MCF 10A (cell line): ENCODE measurements at regions not wholly inside any gene's neighbourhood (a gene's known extent, or its start where the extent isn't known, plus 50 kb on each side); places are given as distances from the start of the nearest gene placed in this dataset.

Source experiments
- BruUV-seq: library from RNA; stranded (reverse); fragments of 400-500 nt; replicated peaks from 2 replicates; lab custom pipeline; 2021; lab: Mats Ljungman, UMichigan
- CTCF ChIA-PET: fragments of 300-600 bp; sonication (Branson Sonifier 250); formaldehyde crosslinking; extraction: SDS; loops from one replicate; lab custom pipeline; 2021; ENCODE audit warnings: antibody characterized with exemption, inconsistent platforms; lab: Yijun Ruan, JAX
- POLR2A ChIA-PET: fragments of 300-600, 350-650 bp; sonication (Branson Sonifier 250); formaldehyde crosslinking; extraction: SDS; loops from one replicate; lab custom pipeline; 2020; ENCODE audit warnings: antibody characterized with exemption, inconsistent platforms; lab: Yijun Ruan, JAX
- DNase-seq: peaks from one replicate; pipeline ENCODE4 v3.0.0-alpha.2; 2018; ENCODE audit not compliant: unreplicated experiment
- H3K27ac Mint-ChIP-seq: one replicate; pipeline ENCODE4 v1.8.0; 2022; ENCODE audit warnings: mild to moderate bottlenecking, low read depth, mixed read lengths; ENCODE audit not compliant: unreplicated experiment
- H3K27me3 Mint-ChIP-seq: one replicate; pipeline ENCODE4 v1.8.0; 2022; ENCODE audit warnings: mixed read lengths; ENCODE audit not compliant: insufficient read depth, unreplicated experiment
- H3K36me3 Mint-ChIP-seq: one replicate; pipeline ENCODE4 v1.8.0; 2022; ENCODE audit warnings: mild to moderate bottlenecking, moderate library complexity, mixed read lengths; ENCODE audit not compliant: insufficient read depth, unreplicated experiment
- H3K4me1 Mint-ChIP-seq: one replicate; pipeline ENCODE4 v1.8.0; 2022; ENCODE audit warnings: mixed read lengths; ENCODE audit not compliant: insufficient read depth, unreplicated experiment
- H3K4me3 Mint-ChIP-seq: one replicate; pipeline ENCODE4 v1.8.0; 2022; ENCODE audit warnings: mild to moderate bottlenecking, moderate library complexity, mixed read lengths; ENCODE audit not compliant: unreplicated experiment
- H3K9me3 Mint-ChIP-seq: one replicate; pipeline ENCODE4 v1.8.0; 2022; ENCODE audit warnings: mixed read lengths; ENCODE audit not compliant: unreplicated experiment
- CTCF ChIP-seq: fragments of 200-600 bp; IDR thresholded peaks from one replicate; pipeline ENCODE4 v1.8.0; 2022; ENCODE audit warnings: antibody characterized with exemption, mild to moderate bottlenecking; ENCODE audit not compliant: unreplicated experiment
- intact Hi-C: fragments of 100-400 bp; cut with micrococcal nuclease; formaldehyde crosslinking; loops from 2 replicates; pipeline ENCODE4 v1.14.1; 2022

- no TSS peak for BruUV-seq
- H3K36me3 Mint-ChIP-seq = no peaks in the 10 kb centered on the region
- no peaks in the 10 kb centered on the region for H3K9me3 Mint-ChIP-seq
- H3K27me3 Mint-ChIP-seq = no peaks in the 10 kb centered on the region
- DNase-seq = no peak
- no peak overlapping the region for H3K4me3 Mint-ChIP-seq
- TF ChIP-seq CTCF = no peak
- ChIA-PET POLR2A (interaction anchor here (0.6 kb wide), 1 partner anchor 64 kb away, joined by 3 read pairs; no protein-coding TSS in a partner anchor), CTCF (interaction anchor here (0.6 to 0.7 kb wide), 2 partner anchors 20 to 176 kb away, joined by 3 to 4 read pairs; no protein-coding TSS in a partner anchor)
- intact Hi-C loops = no loop called here
- no peak overlapping the region for H3K27ac Mint-ChIP-seq
- H3K4me1 Mint-ChIP-seq = peaks cover 6% of the 10 kb centered on the region
Observed at GRCh38 chr5:8521991-8522390, 653.0 kb downstream of the MTRR start.

- DNase-seq = no peak
- POLR2A ChIA-PET = no interaction called here
- Mint-ChIP-seq H3K9me3 (no peaks in the 10 kb centered on the region), H3K4me1 (peaks cover under 1% of the 10 kb centered on the region), H3K27me3 (no peaks in the 10 kb centered on the region), H3K4me3 (no peak overlapping the region), H3K27ac (no peak overlapping the region), H3K36me3 (no peaks in the 10 kb centered on the region)
- intact Hi-C loops = no loop called here
- TF ChIP-seq CTCF = no peak
- CTCF ChIA-PET = interaction anchor here (0.7 kb wide), 1 partner anchor 13 kb away, joined by 3 read pairs; no protein-coding TSS in a partner anchor
- BruUV-seq = no TSS peak
Observed at GRCh38 chr5:8522646-8523045, 653.7 kb downstream of the MTRR start.

GRCh38 chr5:8523501-8523900 is 654.6 kb downstream of the MTRR start:
- CTCF ChIA-PET = no interaction called here
- no peak overlapping the region for H3K27ac Mint-ChIP-seq
- POLR2A ChIA-PET = no interaction called here
- intact Hi-C loops = no loop called here
- DNase-seq = no peak
- H3K36me3 Mint-ChIP-seq = no peaks in the 10 kb centered on the region
- BruUV-seq = no TSS peak
- no peaks in the 10 kb centered on the region for H3K4me1 Mint-ChIP-seq
- H3K9me3 Mint-ChIP-seq = no peaks in the 10 kb centered on the region
- no peaks in the 10 kb centered on the region for H3K27me3 Mint-ChIP-seq
- no peak overlapping the region for H3K4me3 Mint-ChIP-seq
- no peak for TF ChIP-seq CTCF

GRCh38 chr5:8525819-8526218 is 656.9 kb downstream of the MTRR start:
- CTCF ChIA-PET = no interaction called here
- no peak for TF ChIP-seq CTCF
- intact Hi-C loops = no loop called here

More at GRCh38 chr5:8525819-8526218, 656.9 kb downstream of the MTRR start:
- Mint-ChIP-seq H3K4me3 (no peak overlapping the region), H3K27ac (no peak overlapping the region), H3K9me3 (no peaks in the 10 kb centered on the region), H3K4me1 (no peaks in the 10 kb centered on the region), H3K36me3 (no peaks in the 10 kb centered on the region), H3K27me3 (no peaks in the 10 kb centered on the region)
- POLR2A ChIA-PET = no interaction called here
- DNase-seq = no peak
- BruUV-seq = no TSS peak
